Activated CD8-positive, alpha-beta T cell treated with anti-CD3 and anti-CD28 coated beads, Interleukin-2, amount 10 ng/mL, durations not matched to agents 7 days and 5 days (primary cell): ENCODE measurements at regions not wholly inside any gene's neighbourhood (a gene's known extent, or its start where the extent isn't known, plus 50 kb on each side); places are given as distances from the start of the nearest gene placed in this dataset.
"Not testable (repeated sequence)": the region's sequence is repeated elsewhere in the genome, so short reads cannot be mapped to it uniquely, and the experiment has no call there.

Experiments used
- ATAC-seq: fragments of 150-1000 bp; cut with Tn5 transposase; one replicate; pipeline ENCODE4 v1.10.0; 2021; ENCODE audit warnings: moderate library complexity
- CTCF ChIA-PET: fragments of 350-600 bp; sonication (Branson Sonifier 250); formaldehyde crosslinking; loops from one replicate; lab custom pipeline; 2021; ENCODE audit warnings: antibody characterized with exemption; lab: Charles Lee
- POLR2A ChIA-PET: fragments of 350-600 bp; sonication (Branson Sonifier 250); formaldehyde crosslinking; loops from one replicate; lab custom pipeline; 2021; ENCODE audit warnings: antibody characterized with exemption; lab: Charles Lee
- DNase-seq: peaks from one replicate; pipeline ENCODE4 v3.0.0-alpha.2; 2020
- H3K27ac Mint-ChIP-seq: one replicate; pipeline ENCODE4 v1.8.0; 2021; ENCODE audit warnings: mild to moderate bottlenecking, mixed read lengths
- H3K27me3 Mint-ChIP-seq: one replicate; pipeline ENCODE4 v1.8.0; 2021; ENCODE audit warnings: low read depth, mixed read lengths
- H3K36me3 Mint-ChIP-seq: one replicate; pipeline ENCODE4 v1.8.0; 2021; ENCODE audit warnings: low read depth, mixed read lengths
- H3K4me1 Mint-ChIP-seq: one replicate; pipeline ENCODE4 v1.8.0; 2021; ENCODE audit warnings: low read depth, mixed read lengths
- H3K4me3 Mint-ChIP-seq: one replicate; pipeline ENCODE4 v1.8.0; 2021; ENCODE audit warnings: mild to moderate bottlenecking, mixed read lengths
- H3K9me3 Mint-ChIP-seq: one replicate; pipeline ENCODE4 v1.8.0; 2022; ENCODE audit warnings: mixed read lengths; ENCODE audit not compliant: insufficient read depth

DNA sequence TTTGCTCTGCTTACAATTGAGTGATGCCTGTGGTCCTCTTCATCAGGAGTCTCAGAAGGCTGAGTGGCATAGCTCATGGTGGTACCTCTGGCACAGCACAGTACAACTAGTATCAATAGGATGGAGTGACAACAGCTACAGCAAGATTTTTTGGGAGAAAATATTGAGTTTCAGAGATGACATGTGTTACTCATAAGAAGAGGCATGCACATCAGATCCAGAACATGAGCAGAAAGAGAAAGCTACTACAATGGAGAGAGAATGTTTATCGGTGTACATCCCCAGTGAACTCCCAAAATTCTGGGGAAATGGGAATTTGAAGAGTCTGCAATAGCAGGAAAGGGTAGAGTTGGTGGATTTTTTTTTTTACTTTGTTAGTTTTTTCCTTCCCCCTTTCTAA is 130.5 kb upstream of the MB21D2 start:
- CTCF ChIA-PET, result no interaction called here
- POLR2A ChIA-PET, result no interaction called here
- no peaks in the 10 kb centered on the region for H3K9me3 Mint-ChIP-seq
- ATAC-seq (no peak), DNase-seq (no peak)
- H3K36me3 Mint-ChIP-seq, result no peaks in the 10 kb centered on the region
- no peaks in the 10 kb centered on the region for H3K27me3 Mint-ChIP-seq
- no peak overlapping the region for H3K4me3 Mint-ChIP-seq
- no peaks in the 10 kb centered on the region for H3K4me1 Mint-ChIP-seq
- H3K27ac Mint-ChIP-seq, result no peak overlapping the region

DNA sequence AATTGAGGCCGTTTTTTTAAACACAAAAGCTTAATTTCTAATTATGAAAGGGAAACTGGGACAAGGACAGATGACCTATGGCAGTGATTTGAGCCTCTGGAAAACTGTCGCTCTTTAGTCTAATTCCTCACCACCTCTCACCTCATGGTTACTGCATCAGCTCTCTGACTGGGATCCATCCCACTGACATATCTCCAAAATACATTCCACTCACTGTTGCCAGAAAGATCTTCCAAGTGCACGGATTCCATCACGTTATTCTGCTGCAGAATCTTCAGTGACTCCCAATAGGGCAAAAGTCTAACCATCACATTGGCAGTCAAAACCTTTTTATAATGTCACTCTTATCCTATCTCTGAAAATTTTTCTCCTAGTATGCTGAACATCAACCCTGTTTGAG is 132.3 kb upstream of the MB21D2 start:
- CTCF ChIA-PET, result interaction anchor here (1.7 kb wide), 1 partner anchor 9 kb away, joined by 6 read pairs; no protein-coding TSS in a partner anchor
- no peak for DNase-seq
- POLR2A ChIA-PET, result no interaction called here
- Mint-ChIP-seq H3K4me1 (no peaks in the 10 kb centered on the region), H3K27me3 (no peaks in the 10 kb centered on the region), H3K9me3 (no peaks in the 10 kb centered on the region), H3K36me3 (no peaks in the 10 kb centered on the region), H3K4me3 (no peak overlapping the region), H3K27ac (no peak overlapping the region)
- ATAC-seq, result no peak

DNA sequence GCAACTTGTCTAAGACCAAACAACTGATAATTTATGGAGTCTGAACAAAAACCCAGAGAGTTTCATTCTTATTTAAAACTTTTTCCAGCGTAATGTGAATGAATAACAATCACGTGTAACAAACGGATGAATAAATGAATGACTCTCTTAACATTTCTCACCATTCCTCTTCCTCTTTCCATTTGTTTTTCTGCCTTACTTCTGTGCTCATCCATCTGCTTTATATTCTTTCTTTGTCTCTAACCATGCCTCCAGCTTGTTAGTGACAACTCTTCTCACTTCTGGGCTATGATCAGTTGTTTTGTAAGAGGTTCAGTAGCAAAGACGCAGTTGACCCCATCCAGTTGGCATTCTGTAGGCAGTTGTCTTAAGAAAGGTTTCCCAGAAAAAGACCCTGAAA is 133.7 kb upstream of the MB21D2 start:
- DNase-seq (no peak), ATAC-seq (no peak)
- ChIA-PET CTCF (no interaction called here), POLR2A (no interaction called here)
- Mint-ChIP-seq H3K27ac (no peak overlapping the region), H3K27me3 (no peaks in the 10 kb centered on the region), H3K9me3 (no peaks in the 10 kb centered on the region), H3K36me3 (no peaks in the 10 kb centered on the region), H3K4me1 (no peaks in the 10 kb centered on the region), H3K4me3 (no peak overlapping the region)

DNA sequence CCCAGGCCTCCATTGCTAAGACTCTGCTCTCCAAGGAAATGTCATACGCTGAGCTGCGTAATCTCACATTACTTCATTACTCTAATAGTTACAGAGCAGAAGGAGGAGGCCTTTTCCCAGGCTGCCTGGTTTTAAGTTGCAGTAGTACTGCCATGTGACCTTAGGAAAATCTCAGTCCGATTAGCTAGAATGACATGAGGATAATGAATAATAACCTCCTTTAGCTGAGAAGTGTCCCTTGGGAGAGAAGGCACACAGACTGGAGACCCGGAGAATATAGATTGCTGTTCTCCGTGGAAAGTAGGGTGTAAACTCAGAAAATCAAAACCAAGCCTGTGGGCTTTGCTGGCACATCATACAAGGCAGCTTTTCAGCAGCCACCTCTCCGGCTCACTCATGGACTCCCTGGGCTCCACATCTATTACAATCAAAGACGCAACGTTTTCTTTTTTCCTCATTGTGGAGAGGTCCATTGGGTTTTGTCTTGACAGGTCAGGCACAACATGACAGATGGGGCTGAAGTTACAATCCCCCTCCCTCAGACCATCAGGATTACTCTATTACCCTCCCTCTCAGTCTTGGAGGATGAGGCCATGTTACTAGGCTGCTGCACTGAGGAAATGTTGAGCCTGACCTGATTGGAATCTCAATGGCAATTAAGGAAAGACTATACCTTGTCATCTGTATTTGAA is 134.8 kb upstream of the MB21D2 start:
- no peaks in the 10 kb centered on the region for H3K36me3 Mint-ChIP-seq
- POLR2A ChIA-PET, result no interaction called here
- no peaks in the 10 kb centered on the region for H3K9me3 Mint-ChIP-seq
- DNase-seq (no peak), ATAC-seq (no peak)
- CTCF ChIA-PET, result no interaction called here
- H3K27me3 Mint-ChIP-seq, result no peaks in the 10 kb centered on the region
- no peaks in the 10 kb centered on the region for H3K4me1 Mint-ChIP-seq
- H3K4me3 Mint-ChIP-seq, result no peak overlapping the region
- H3K27ac Mint-ChIP-seq, result no peak overlapping the region

DNA sequence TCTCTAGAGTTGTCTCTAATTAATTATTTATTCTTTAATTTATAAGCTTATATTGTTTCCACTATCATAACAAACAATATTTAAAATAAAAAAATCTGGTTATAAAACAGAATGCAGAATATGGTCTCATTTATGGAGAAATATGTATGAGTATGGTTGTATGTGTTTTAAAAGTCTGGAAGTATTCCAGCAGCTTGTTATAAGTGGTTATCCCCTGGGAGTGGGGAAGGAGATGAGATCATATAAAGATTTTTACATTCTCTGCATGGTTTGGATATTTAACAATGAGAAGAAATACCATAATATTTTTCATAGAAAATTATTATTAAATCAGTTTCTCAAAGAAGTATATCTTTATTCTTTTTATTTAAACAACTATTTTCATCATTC is 135.4 kb upstream of the MB21D2 start:
- ChIA-PET CTCF (no interaction called here), POLR2A (no interaction called here)
- H3K4me3 Mint-ChIP-seq, result no peak overlapping the region
- H3K9me3 Mint-ChIP-seq, result no peaks in the 10 kb centered on the region
- no peaks in the 10 kb centered on the region for H3K36me3 Mint-ChIP-seq
- no peak overlapping the region for H3K27ac Mint-ChIP-seq
- H3K27me3 Mint-ChIP-seq, result no peaks in the 10 kb centered on the region
- H3K4me1 Mint-ChIP-seq, result no peaks in the 10 kb centered on the region
- ATAC-seq (no peak), DNase-seq (no peak)

DNA sequence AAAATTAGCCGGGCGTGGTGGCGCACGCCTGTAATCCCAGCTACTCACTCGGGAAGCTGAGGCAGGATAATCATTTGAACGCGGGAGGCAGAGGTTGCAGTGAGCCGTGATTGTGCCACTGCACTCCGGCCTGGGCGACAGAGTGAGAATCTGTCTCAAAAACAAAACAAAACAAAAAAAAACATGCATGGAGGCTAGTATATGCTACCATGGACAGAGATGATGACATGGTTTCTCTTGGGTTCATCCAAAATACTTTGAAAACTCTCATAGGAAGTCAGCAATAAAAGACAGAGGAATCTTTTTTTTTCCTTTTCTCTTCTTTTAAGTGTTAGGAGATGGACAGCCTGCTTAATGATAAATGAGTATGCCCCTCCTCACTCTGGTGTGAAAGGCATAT is 137.7 kb upstream of the MB21D2 start:
- Mint-ChIP-seq H3K36me3 (no peaks in the 10 kb centered on the region), H3K9me3 (no peaks in the 10 kb centered on the region), H3K27ac (no peak overlapping the region), H3K4me3 (no peak overlapping the region), H3K27me3 (no peaks in the 10 kb centered on the region), H3K4me1 (no peaks in the 10 kb centered on the region)
- ChIA-PET CTCF (no interaction called here), POLR2A (no interaction called here)
- no peak for DNase-seq
- no peak for ATAC-seq

DNA sequence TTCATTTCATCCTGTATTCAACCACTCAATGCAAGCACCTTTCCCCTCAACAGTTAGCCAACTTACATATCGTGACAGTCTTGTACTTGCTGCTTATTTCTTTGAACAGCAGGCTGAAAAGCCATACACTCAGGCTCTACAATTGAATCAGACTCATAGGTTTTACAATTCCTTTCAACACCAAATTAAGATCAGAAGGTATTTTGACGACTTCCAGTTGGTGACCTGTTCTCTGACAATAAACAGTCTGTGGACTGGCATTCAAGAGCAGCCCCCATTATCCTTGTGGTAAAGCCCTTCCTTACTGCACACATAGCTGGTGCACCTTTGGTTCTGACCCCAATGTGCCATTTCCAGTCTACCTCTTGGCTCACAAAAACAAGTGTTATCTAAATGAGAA is 140.0 kb upstream of the MB21D2 start:
- POLR2A ChIA-PET, result no interaction called here
- CTCF ChIA-PET, result no interaction called here
- H3K9me3 Mint-ChIP-seq, result no peaks in the 10 kb centered on the region

DNA sequence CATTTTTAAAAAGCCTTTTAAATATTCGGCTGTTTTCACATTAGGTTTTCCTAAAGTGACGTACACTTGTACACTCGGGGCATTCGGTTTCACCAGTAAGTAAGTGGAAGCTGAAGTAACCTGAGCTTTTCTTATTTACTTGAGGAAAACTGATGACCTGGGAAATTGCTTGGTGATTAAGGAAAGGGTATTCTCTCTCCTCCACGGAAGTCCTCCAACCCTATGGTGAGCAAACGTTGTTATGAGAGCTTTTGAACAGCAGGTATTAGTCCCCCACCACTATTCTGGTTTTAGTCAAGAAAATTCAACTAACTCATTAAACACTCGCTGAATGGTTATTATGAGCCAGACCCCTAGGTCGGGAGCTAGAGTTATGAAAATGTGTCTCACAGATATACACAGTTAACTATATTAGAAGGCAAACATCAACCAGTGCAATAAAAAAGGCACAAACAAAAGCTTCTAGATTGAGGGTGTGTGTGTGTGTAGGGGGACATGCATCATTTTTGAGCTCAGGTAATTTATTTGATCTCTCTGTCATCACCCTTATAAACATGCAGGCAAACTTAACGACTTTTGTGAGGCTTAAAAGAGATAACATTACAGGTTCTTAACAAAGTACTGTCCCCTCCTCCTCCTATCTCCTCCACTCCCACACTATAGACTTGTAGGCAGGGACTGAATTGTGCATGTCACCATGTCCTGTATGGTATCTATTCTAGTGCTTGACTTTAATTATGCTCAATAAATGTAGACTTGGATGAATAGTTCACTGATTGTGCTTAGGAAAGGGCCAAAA is 143.3 kb upstream of the MB21D2 start:
- ChIA-PET CTCF (interaction anchor here (0.9 kb wide), 1 partner anchor 245 kb away, joined by 3 read pairs; no protein-coding TSS in a partner anchor), POLR2A (no interaction called here)
- H3K36me3 Mint-ChIP-seq, result no peaks in the 10 kb centered on the region
- DNase-seq (no peak), ATAC-seq (no peak)
- H3K9me3 Mint-ChIP-seq, result no peaks in the 10 kb centered on the region
- no peak overlapping the region for H3K27ac Mint-ChIP-seq
- no peak overlapping the region for H3K4me3 Mint-ChIP-seq
- no peaks in the 10 kb centered on the region for H3K27me3 Mint-ChIP-seq
- no peaks in the 10 kb centered on the region for H3K4me1 Mint-ChIP-seq

More for the DNA sequence above, 140.0 kb upstream of the MB21D2 start:
- Mint-ChIP-seq H3K4me3 (no peak overlapping the region), H3K27me3 (no peaks in the 10 kb centered on the region), H3K4me1 (no peaks in the 10 kb centered on the region), H3K36me3 (no peaks in the 10 kb centered on the region), H3K27ac (no peak overlapping the region)
- no peak for DNase-seq
- no peak for ATAC-seq

DNA sequence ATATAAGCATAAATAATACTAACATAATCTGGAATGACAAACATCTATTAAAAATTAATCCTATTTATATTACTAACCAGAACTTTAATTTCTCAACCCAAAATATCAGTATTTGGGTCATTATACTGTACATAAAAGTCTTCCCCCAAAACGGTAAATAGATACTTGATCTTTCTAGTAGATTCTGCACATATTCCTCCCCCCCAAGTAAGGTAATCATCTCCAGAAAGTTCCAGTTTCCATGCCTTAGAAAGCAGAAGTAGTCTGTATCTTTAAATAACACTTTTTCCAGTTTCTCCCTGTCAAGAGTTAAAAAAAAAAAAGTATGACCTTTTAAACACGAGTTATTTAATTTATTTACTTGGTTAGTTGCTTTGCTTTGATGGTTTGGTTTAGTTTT is 150.7 kb upstream of the MB21D2 start:
- Mint-ChIP-seq H3K36me3 (no peaks in the 10 kb centered on the region), H3K4me1 (no peaks in the 10 kb centered on the region), H3K4me3 (no peak overlapping the region), H3K27me3 (no peaks in the 10 kb centered on the region), H3K9me3 (no peaks in the 10 kb centered on the region), H3K27ac (no peak overlapping the region)
- POLR2A ChIA-PET, result no interaction called here
- CTCF ChIA-PET, result no interaction called here
- ATAC-seq (no peak), DNase-seq (no peak)

DNA sequence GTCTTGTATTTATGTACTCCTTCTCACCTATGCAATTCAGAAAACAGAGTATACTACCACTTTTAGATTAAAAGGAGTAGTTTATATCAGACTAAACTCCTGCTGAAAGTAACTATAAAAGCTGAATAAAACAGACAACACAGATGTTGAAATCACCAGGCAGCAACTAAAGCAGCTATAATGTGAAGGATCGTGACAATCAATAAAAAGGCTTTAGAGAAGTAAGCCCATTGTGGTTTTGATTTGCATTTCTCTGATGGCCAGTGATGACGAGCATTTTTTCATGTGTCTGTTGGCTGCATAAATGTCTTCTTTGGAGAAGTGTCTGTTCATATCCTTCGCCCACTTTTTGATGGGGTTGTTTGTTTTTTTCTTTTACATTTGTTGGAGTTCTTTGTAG is 152.1 kb upstream of the MB21D2 start:
- ATAC-seq, H3K27me3 Mint-ChIP-seq, POLR2A ChIA-PET, H3K27ac Mint-ChIP-seq, H3K9me3 Mint-ChIP-seq, DNase-seq, CTCF ChIA-PET, H3K4me3 Mint-ChIP-seq, H3K36me3 Mint-ChIP-seq, H3K4me1 Mint-ChIP-seq: not testable (repeated sequence)

DNA sequence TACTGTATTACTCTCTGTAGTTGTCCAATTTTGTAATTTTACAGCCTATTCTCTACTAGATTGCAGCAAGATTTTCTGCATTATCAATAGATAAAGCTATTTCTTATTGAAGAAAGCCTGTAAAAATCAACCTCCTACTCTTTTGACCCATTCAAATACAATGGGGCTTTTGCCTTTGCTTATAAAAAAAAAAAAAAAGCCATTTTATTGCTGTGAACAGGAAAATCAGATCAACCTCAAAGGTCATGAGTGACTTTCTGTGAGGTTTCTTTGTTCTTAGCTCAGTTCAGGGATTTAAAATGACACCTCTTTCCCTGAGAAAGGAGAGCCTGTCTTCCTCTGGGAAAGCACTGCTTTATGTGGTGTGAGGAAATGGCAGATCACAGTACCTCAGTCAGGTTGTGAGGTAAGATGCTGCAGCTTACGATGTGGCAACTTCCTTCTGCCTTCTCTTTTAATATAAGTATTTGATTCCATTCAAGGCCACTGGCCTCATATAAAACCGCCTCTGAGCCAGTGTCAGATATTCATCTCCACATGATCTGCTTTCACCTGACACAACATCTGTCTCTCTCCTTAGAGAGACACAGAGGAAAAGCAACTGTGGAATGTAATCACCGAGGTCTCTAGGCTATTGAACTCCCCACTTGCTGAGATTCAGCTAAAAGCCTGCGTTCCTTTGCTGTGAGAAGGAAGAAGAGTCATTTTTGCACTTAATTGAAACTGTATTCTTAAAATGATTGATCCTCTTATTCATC is 161.5 kb upstream of the MB21D2 start:
- no peaks in the 10 kb centered on the region for H3K4me1 Mint-ChIP-seq
- H3K27ac Mint-ChIP-seq, result no peak overlapping the region

DNA sequence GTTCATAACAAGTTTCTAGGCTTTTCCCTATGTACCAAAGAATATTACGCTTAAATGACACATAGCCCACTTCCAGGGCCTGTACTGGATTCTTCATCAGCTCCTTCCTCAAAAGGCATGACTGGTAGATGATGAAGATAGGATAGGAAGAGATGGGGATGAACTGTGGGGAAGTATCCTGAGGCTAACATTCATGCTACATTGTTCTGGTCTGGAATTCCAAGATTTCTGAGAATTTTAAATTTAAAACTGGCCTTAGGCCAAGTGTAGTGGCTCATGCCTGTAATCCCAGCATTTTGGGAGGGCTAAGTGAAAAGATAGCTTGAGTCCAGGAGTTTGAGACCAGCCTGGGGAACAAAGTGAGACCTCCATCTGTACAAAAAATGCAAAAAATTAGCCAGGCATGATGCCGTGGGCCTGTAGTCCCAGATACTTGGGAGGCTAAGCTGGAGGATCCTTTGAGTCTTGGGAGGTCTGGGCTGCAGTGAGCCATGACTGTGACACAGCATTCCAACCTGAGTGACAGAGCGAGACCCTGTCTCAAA is 160.1 kb upstream of the PLAAT1 start:
- H3K4me1 Mint-ChIP-seq, result no peaks in the 10 kb centered on the region
- no peak overlapping the region for H3K27ac Mint-ChIP-seq
- DNase-seq (no peak), ATAC-seq (no peak)
- H3K27me3 Mint-ChIP-seq, result no peaks in the 10 kb centered on the region
- CTCF ChIA-PET, result no interaction called here
- H3K9me3 Mint-ChIP-seq, result no peaks in the 10 kb centered on the region
- POLR2A ChIA-PET, result no interaction called here
- H3K36me3 Mint-ChIP-seq, result no peaks in the 10 kb centered on the region
- H3K4me3 Mint-ChIP-seq, result no peak overlapping the region

More for the DNA sequence above, 161.5 kb upstream of the MB21D2 start:
- H3K4me3 Mint-ChIP-seq, result no peak overlapping the region
- H3K9me3 Mint-ChIP-seq, result no peaks in the 10 kb centered on the region
- DNase-seq (no peak), ATAC-seq (no peak)
- CTCF ChIA-PET, result interaction anchor here (0.6 kb wide), 1 partner anchor 63 kb away, joined by 3 read pairs; no protein-coding TSS in a partner anchor
- POLR2A ChIA-PET, result no interaction called here
- no peaks in the 10 kb centered on the region for H3K27me3 Mint-ChIP-seq
- H3K36me3 Mint-ChIP-seq, result no peaks in the 10 kb centered on the region
